GM19238 (cell line): ENCODE measurements at regions not wholly inside any gene's neighbourhood (a gene's known extent, or its start where the extent isn't known, plus 50 kb on each side); places are given as distances from the start of the nearest gene placed in this dataset.
"Not testable (repeated sequence)": the region's sequence is repeated elsewhere in the genome, so short reads cannot be mapped to it uniquely, and the experiment has no call there.

ENCODE experiments used
- DNase-seq: peaks from one replicate; pipeline ENCODE4 v3.0.0; 2011; ENCODE audit warnings: low spot score; ENCODE audit not compliant: insufficient read length

DNA sequence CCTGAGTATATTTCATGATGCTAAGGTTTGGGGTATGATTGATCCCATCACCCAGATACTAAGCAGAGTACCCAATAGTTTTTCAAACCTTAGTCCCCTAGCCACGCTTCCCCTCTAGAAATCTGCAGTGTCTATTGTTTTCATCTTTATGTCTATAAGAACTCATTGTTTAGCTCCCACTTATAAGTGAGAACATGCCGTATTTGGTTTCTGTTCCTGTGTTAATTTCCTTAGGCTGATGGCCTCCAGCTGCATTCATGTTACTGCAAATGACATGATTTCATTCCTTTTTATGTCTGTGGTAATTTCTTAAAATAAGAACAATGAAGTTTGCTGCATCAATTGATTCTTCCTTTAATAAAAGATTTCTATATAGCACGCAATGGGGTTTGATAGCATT lies 301.3 kb downstream of the PLPP3 start:
- no peak for DNase-seq

- no peak for DNase-seq
Observed at GRCh38 chr1:56268519-56269140, 310.7 kb downstream of the PLPP3 start.

GRCh38 chr1:56267611-56268010 lies 311.8 kb downstream of the PLPP3 start:
- DNase-seq: no peak

- DNase-seq: no peak
Observed at GRCh38 chr1:56266359-56266758, 313.0 kb downstream of the PLPP3 start.

- no peak for DNase-seq
Observed at GRCh38 chr1:56265216-56265615, 314.1 kb downstream of the PLPP3 start.

GRCh38 chr1:56263908-56264307 lies 315.5 kb downstream of the PLPP3 start:
- DNase-seq: no peak

- no peak for DNase-seq
Observed at GRCh38 chr1:56258371-56258770, 321.0 kb downstream of the PLPP3 start.

GRCh38 chr1:56257726-56258125 lies 321.6 kb downstream of the PLPP3 start:
- DNase-seq: no peak

- no peak for DNase-seq
Observed at GRCh38 chr1:56256153-56257000, 323.0 kb downstream of the PLPP3 start.

DNA sequence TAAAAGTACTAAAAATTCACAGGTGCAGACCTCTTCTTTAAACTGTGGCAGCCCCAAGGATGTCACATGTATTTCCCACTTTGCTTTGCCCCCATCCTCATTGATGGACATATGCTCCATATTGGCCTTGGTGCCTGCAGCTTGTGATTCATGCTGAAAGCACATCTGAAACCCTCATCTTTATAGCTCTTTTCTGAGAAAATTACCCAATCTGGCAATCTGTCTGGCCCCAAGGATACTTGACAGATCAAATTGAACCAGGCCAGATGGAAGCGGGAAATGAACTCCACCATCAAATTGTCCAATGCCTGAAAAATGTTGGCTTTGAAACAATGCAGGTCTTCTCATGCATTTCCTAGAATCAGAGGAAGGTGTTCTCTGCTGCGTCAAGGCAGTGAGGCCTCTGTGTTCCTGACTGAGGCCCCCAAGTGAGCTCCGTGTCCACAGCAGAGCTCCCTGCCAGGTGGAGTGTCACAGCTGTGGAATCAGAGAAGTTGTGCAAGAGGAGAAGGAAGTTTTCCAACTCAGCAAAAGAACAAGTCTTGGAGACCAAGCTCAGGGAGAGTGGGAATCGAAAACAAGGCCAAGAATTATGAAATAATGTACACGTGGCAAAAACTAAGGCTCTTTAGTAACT lies 323.7 kb downstream of the PLPP3 start:
- DNase-seq: no peak

DNA sequence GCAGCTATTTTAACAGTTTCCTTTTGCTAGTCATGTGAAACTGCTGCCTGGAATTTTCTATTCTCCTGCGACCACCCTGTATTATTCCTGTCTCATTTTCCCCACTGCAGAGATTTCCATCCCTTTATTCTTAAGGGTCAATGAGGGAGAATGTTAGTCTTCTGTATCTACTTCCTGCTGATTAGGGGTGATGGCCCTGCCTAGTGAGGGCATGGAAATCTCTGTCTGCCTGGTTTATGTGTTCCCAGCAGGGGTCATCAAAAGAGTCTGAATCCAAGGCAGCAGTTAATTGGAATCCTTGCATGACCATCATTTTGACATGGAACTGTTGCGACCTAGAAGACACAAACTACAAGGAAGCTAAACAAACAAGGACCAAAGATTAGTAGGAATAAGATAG lies 325.2 kb downstream of the PLPP3 start:
- no peak for DNase-seq

- DNase-seq: no peak
Observed at GRCh38 chr1:56250809-56251208, 328.6 kb downstream of the PLPP3 start.

GRCh38 chr1:56249234-56249633 lies 330.1 kb downstream of the PLPP3 start:
- no peak for DNase-seq

GRCh38 chr1:56248138-56248537 lies 331.2 kb downstream of the PLPP3 start:
- DNase-seq: no peak

GRCh38 chr1:56246726-56247125 lies 332.6 kb downstream of the PLPP3 start:
- DNase-seq: not testable (repeated sequence)

- no peak for DNase-seq
Observed at GRCh38 chr1:56240400-56240799, 339.0 kb downstream of the PLPP3 start.

DNA sequence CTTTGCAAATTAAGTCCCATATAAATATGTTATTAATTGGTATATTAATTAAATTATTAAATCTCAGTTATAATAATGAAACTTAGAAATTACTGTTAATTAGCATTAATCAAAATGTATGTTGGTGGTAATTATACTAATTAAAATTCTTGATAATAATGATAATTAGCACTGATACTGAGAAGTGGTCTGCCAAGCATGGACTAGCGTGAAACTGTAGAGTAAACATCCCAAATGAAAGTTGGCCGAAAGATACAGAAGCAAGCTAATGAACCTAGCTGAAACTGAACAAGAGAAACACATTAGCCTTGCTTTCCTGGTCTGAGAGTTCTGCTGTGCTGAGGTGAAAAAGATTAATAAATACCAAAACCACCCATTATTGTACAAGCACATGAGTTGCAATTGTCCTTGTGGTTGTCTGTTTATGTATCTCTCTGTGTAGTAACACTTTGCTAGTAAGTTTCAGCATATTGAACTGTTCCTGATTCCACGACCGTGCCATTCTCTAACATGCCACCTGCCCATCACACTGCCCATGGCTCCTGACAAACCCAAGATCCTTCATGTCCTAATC lies 341.8 kb downstream of the PLPP3 start:
- no peak for DNase-seq

DNA sequence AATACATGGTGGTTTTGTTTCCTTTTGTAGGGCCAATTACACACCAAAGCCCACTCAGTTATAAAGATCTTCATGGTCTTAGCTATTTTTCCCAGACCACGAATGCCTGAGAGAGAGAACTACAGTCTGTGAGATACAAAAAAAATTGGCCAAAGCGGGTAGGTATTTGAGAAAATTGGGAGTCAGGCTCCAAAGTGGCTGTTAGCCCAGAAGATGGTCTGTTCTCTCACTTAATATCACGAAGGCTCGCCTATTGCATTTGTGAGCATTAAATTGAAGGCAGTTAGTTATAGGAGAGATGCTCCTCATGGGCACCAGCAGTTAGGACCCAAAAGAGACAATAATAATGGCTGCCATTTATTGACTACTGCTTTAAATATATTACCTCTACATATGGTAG lies 342.7 kb downstream of the PLPP3 start:
- DNase-seq: no peak

- DNase-seq: no peak
Observed at GRCh38 chr1:56235909-56236510, 343.4 kb downstream of the PLPP3 start.

GRCh38 chr1:56229186-56229585 lies 350.2 kb downstream of the PLPP3 start:
- no peak for DNase-seq

DNA sequence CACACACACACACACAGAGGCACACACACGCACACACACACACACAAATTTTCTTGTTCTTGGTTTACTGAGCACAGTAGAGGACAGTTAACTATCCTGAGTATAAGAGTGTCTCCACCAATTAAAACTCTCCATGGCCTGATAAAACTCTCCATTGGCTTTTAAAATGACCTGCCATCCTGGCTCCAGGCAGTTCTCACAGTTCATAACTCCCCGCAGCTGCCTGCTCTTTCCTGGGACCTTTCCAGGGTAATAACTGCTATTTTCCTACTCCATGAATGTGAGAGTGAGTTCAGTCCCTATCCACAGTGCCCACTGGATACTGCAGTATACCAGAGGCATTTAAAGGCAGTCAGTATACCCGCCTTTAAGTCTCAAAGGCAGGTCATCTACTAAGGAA lies 351.5 kb downstream of the PLPP3 start:
- DNase-seq: no peak

DNA sequence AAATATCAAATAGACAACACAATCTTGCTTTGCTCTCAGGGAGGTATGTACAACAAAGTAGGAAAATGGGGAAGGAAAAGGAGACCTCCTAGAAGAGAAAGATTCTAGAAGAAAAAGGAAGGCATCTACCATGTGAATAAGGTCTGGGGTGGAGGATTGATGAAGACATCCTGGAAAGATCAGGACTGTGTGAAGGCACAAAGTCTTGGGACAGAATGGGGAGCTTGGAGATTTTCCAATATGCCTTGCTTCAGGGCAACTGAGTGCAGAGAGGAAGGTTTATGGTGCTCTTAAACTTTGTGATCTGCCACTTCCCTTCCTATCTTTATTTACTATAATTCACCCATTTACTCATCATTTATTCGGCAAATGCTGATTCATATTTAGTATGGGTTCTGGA lies 352.0 kb downstream of the PLPP3 start:
- DNase-seq: no peak
